ENCODE measurements at regions not wholly inside any gene's neighbourhood (a gene's known extent, or its start where the extent isn't known, plus 50 kb on each side); places are given as distances from the start of the nearest gene placed in this dataset.

- FAIRE-seq (no peak), DNase-seq (ENCODE audit: insufficient read length) (no peak)
- no peak for TF ChIP-seq POLR2A (IDR thresholded peaks at IDR 0.05; ENCODE audit: low read depth, low read length)
- TF ChIP-seq POLR2AphosphoS5 (IDR thresholded peaks at IDR 0.05; ENCODE audit: low read depth, low read length) = no peak
Observed at GRCh38 chr10:10225136-10225676, 792.5 kb upstream of the CELF2 start.

- FAIRE-seq (no peak), DNase-seq (ENCODE audit: insufficient read length) (no peak)
- TF ChIP-seq POLR2AphosphoS5 (IDR thresholded peaks at IDR 0.05; ENCODE audit: low read depth, low read length) (no peak), TAF1 (IDR thresholded peaks at IDR 0.05; ENCODE audit: borderline replicate concordance, low read depth, low read length) (no peak), POLR2A (IDR thresholded peaks at IDR 0.05; ENCODE audit: low read depth, low read length) (no peak)
Observed at GRCh38 chr10:10233229-10233628, 784.4 kb upstream of the CELF2 start.

- FAIRE-seq = no peak
- DNase-seq (ENCODE audit: insufficient read length) = no peak
- TF ChIP-seq TAF1 (IDR thresholded peaks at IDR 0.05; ENCODE audit: borderline replicate concordance, low read depth, low read length) = no peak
- no peak for TF ChIP-seq POLR2A (IDR thresholded peaks at IDR 0.05; ENCODE audit: low read depth, low read length)
- TF ChIP-seq POLR2AphosphoS5 (IDR thresholded peaks at IDR 0.05; ENCODE audit: low read depth, low read length) = no peak
Observed at GRCh38 chr10:10235003-10235402, 782.7 kb upstream of the CELF2 start.

GRCh38 chr10:10247585-10247984, 770.1 kb upstream of the CELF2 start:
- DNase-seq (ENCODE audit: insufficient read length) (no peak), FAIRE-seq (no peak)
- TF ChIP-seq TAF1 (IDR thresholded peaks at IDR 0.05; ENCODE audit: borderline replicate concordance, low read depth, low read length) = no peak
- no peak for TF ChIP-seq POLR2AphosphoS5 (IDR thresholded peaks at IDR 0.05; ENCODE audit: low read depth, low read length)
- no peak for TF ChIP-seq POLR2A (IDR thresholded peaks at IDR 0.05; ENCODE audit: low read depth, low read length)

GRCh38 chr10:10256860-10257259, 760.8 kb upstream of the CELF2 start:
- FAIRE-seq = no peak
- no peak for DNase-seq (ENCODE audit: insufficient read length)

GRCh38 chr10:10259013-10259412, 758.7 kb upstream of the CELF2 start:
- no peak for TF ChIP-seq POLR2A (IDR thresholded peaks at IDR 0.05; ENCODE audit: low read depth, low read length)
- TF ChIP-seq POLR2AphosphoS5 (IDR thresholded peaks at IDR 0.05; ENCODE audit: low read depth, low read length) = no peak
- TF ChIP-seq TAF1 (IDR thresholded peaks at IDR 0.05; ENCODE audit: borderline replicate concordance, low read depth, low read length) = no peak
- no peak for DNase-seq (ENCODE audit: insufficient read length)
- FAIRE-seq = no peak

More at GRCh38 chr10:10256860-10257259, 760.8 kb upstream of the CELF2 start:
- TF ChIP-seq TAF1 (IDR thresholded peaks at IDR 0.05; ENCODE audit: borderline replicate concordance, low read depth, low read length) = no peak

GRCh38 chr10:10270126-10271050, 747.3 kb upstream of the CELF2 start:
- TF ChIP-seq POLR2AphosphoS5 (IDR thresholded peaks at IDR 0.05; ENCODE audit: low read depth, low read length) (no peak), TAF1 (IDR thresholded peaks at IDR 0.05; ENCODE audit: borderline replicate concordance, low read depth, low read length) (no peak), POLR2A (IDR thresholded peaks at IDR 0.05; ENCODE audit: low read depth, low read length) (no peak)
- FAIRE-seq = no peak

GRCh38 chr10:10271639-10272192, 746.0 kb upstream of the CELF2 start:
- no peak for DNase-seq (ENCODE audit: insufficient read length)
- FAIRE-seq = no peak
- TF ChIP-seq TAF1 (IDR thresholded peaks at IDR 0.05; ENCODE audit: borderline replicate concordance, low read depth, low read length) = no peak
- no peak for TF ChIP-seq POLR2AphosphoS5 (IDR thresholded peaks at IDR 0.05; ENCODE audit: low read depth, low read length)
- no peak for TF ChIP-seq POLR2A (IDR thresholded peaks at IDR 0.05; ENCODE audit: low read depth, low read length)

More at GRCh38 chr10:10270126-10271050, 747.3 kb upstream of the CELF2 start:
- DNase-seq (ENCODE audit: insufficient read length) = no peak

GRCh38 chr10:10273661-10274060, 744.0 kb upstream of the CELF2 start:
- TF ChIP-seq TAF1 (IDR thresholded peaks at IDR 0.05; ENCODE audit: borderline replicate concordance, low read depth, low read length) (no peak), POLR2A (IDR thresholded peaks at IDR 0.05; ENCODE audit: low read depth, low read length) (no peak), POLR2AphosphoS5 (IDR thresholded peaks at IDR 0.05; ENCODE audit: low read depth, low read length) (no peak)
- no peak for FAIRE-seq
- DNase-seq (ENCODE audit: insufficient read length) = no peak

- TF ChIP-seq TAF1 (IDR thresholded peaks at IDR 0.05; ENCODE audit: borderline replicate concordance, low read depth, low read length) (no peak), POLR2A (IDR thresholded peaks at IDR 0.05; ENCODE audit: low read depth, low read length) (no peak), POLR2AphosphoS5 (IDR thresholded peaks at IDR 0.05; ENCODE audit: low read depth, low read length) (no peak)
- no peak for FAIRE-seq
- no peak for DNase-seq (ENCODE audit: insufficient read length)
Observed at GRCh38 chr10:10279906-10280305, 737.8 kb upstream of the CELF2 start.

GRCh38 chr10:10292501-10292900, 725.2 kb upstream of the CELF2 start:
- TF ChIP-seq POLR2AphosphoS5 (IDR thresholded peaks at IDR 0.05; ENCODE audit: low read depth, low read length) (no peak), POLR2A (IDR thresholded peaks at IDR 0.05; ENCODE audit: low read depth, low read length) (no peak), TAF1 (IDR thresholded peaks at IDR 0.05; ENCODE audit: borderline replicate concordance, low read depth, low read length) (no peak)
- DNase-seq (ENCODE audit: insufficient read length) (no peak), FAIRE-seq (no peak)

- FAIRE-seq (no peak), DNase-seq (ENCODE audit: insufficient read length) (no peak)
- TF ChIP-seq TAF1 (IDR thresholded peaks at IDR 0.05; ENCODE audit: borderline replicate concordance, low read depth, low read length) (no peak), POLR2AphosphoS5 (IDR thresholded peaks at IDR 0.05; ENCODE audit: low read depth, low read length) (no peak), POLR2A (IDR thresholded peaks at IDR 0.05; ENCODE audit: low read depth, low read length) (no peak)
Observed at GRCh38 chr10:10293041-10293440, 724.6 kb upstream of the CELF2 start.
